ENCODE measurements at regions not wholly inside any gene's neighbourhood (a gene's known extent, or its start where the extent isn't known, plus 50 kb on each side); places are given as distances from the start of the nearest gene placed in this dataset.

GRCh38 chr3:159626598-159626997 is 362.0 kb upstream of the IL12A start:
- no peak for DNase-seq (ENCODE audit: low read depth)
- TF ChIP-seq CTCF (IDR thresholded peaks at IDR 0.05; ENCODE audit: insufficient read depth, low read length), result no peak
- H3K4me3 ChIP-seq (ENCODE audit: low read depth, low read length), result no peak overlapping the region

GRCh38 chr3:159627229-159627628 is 361.4 kb upstream of the IL12A start:
- H3K4me3 ChIP-seq (ENCODE audit: low read depth, low read length), result no peak overlapping the region
- no peak for TF ChIP-seq CTCF (IDR thresholded peaks at IDR 0.05; ENCODE audit: insufficient read depth, low read length)
- no peak for DNase-seq (ENCODE audit: low read depth)

- H3K4me3 ChIP-seq (ENCODE audit: low read depth, low read length), result no peak overlapping the region
- TF ChIP-seq CTCF (IDR thresholded peaks at IDR 0.05; ENCODE audit: insufficient read depth, low read length), result no peak
- DNase-seq (ENCODE audit: low read depth), result no peak
These were observed 361.0 kb upstream of the IL12A start for GRCh38 chr3:159627634-159628033.

- no peak overlapping the region for H3K4me3 ChIP-seq (ENCODE audit: low read depth, low read length)
- TF ChIP-seq CTCF (IDR thresholded peaks at IDR 0.05; ENCODE audit: insufficient read depth, low read length), result no peak
- DNase-seq (ENCODE audit: low read depth), result no peak
These were observed 359.1 kb upstream of the IL12A start for GRCh38 chr3:159629329-159630084.

GRCh38 chr3:159631226-159631625 is 357.4 kb upstream of the IL12A start:
- no peak overlapping the region for H3K4me3 ChIP-seq (ENCODE audit: low read depth, low read length)
- TF ChIP-seq CTCF (IDR thresholded peaks at IDR 0.05; ENCODE audit: insufficient read depth, low read length), result no peak
- no peak for DNase-seq (ENCODE audit: low read depth)

- no peak overlapping the region for H3K4me3 ChIP-seq (ENCODE audit: low read depth, low read length)
- DNase-seq (ENCODE audit: low read depth), result no peak
- no peak for TF ChIP-seq CTCF (IDR thresholded peaks at IDR 0.05; ENCODE audit: insufficient read depth, low read length)
These were observed 356.5 kb upstream of the IL12A start for GRCh38 chr3:159632128-159632527.

- no peak for DNase-seq (ENCODE audit: low read depth)
- no peak for TF ChIP-seq CTCF (IDR thresholded peaks at IDR 0.05; ENCODE audit: insufficient read depth, low read length)
- no peak overlapping the region for H3K4me3 ChIP-seq (ENCODE audit: low read depth, low read length)
These were observed 355.8 kb upstream of the IL12A start for GRCh38 chr3:159632851-159633250.
